PC-3 (cell line): ENCODE measurements at regions not wholly inside any gene's neighbourhood (a gene's known extent, or its start where the extent isn't known, plus 50 kb on each side); places are given as distances from the start of the nearest gene placed in this dataset.

Experiments used
- ATAC-seq: fragments of 200-7000 bp; cut with Tn5 transposase; 2 replicates; pipeline ENCODE4 v1.9.1; 2020; ENCODE audit warnings: mild to moderate bottlenecking, moderate library complexity
- BruUV-seq: library from RNA; stranded (reverse); fragments of 400-500 nt; replicated peaks from 2 replicates; lab custom pipeline; 2021; lab: Mats Ljungman, UMichigan
- CTCF ChIA-PET: fragments of 300-600 bp; sonication (Branson Sonifier 250); formaldehyde crosslinking; loops from one replicate; lab custom pipeline; 2022; ENCODE audit warnings: antibody characterized with exemption; lab: Charles Lee
- POLR2A ChIA-PET: fragments of 300-600 bp; sonication (Branson Sonifier 250); formaldehyde crosslinking; loops from one replicate; lab custom pipeline; 2022; ENCODE audit warnings: antibody characterized with exemption; ENCODE audit not compliant: unreplicated experiment; lab: Charles Lee
- DNase-seq: peaks from one replicate; pipeline ENCODE4 v3.0.0-alpha.2; 2015
- H2AFZ ChIP-seq: fragments of 300-600 bp; sonication (generic); 2 replicates; pipeline ENCODE4 v1.6.0; 2016; ENCODE audit warnings: antibody characterized with exemption, low read length
- H3F3A ChIP-seq: fragments of 300-600 bp; sonication (generic); one replicate; pipeline ENCODE4 v1.6.0; 2017; ENCODE audit warnings: antibody characterized with exemption, low read length, control low read depth, mild to moderate bottlenecking; ENCODE audit not compliant: unreplicated experiment
- H3K27ac ChIP-seq: fragments of 300-600 bp; sonication (generic); 2 replicates; pipeline ENCODE4 v1.5.1; 2016; ENCODE audit warnings: mild to moderate bottlenecking, low read length
- H3K27me3 ChIP-seq: fragments of 300-600 bp; sonication (generic); 2 replicates; pipeline ENCODE4 v1.6.1; 2016; ENCODE audit warnings: low read length, mixed read lengths
- H3K36me3 ChIP-seq: fragments of 300-600 bp; sonication (generic); 2 replicates; pipeline ENCODE4 v1.6.1; 2016; ENCODE audit warnings: low read depth, mixed run types, low read length, mixed read lengths
- H3K4me1 ChIP-seq: fragments of 300-600 bp; sonication (generic); 2 replicates; pipeline ENCODE4 v1.5.1; 2016; ENCODE audit warnings: low read length; ENCODE audit not compliant: insufficient read depth
- H3K4me2 ChIP-seq: fragments of 300-600 bp; sonication (generic); 2 replicates; pipeline ENCODE4 v1.6.0; 2016; ENCODE audit warnings: low read length
- H3K4me3 ChIP-seq: fragments of 300-600 bp; sonication (generic); 2 replicates; pipeline ENCODE4 v1.5.1; 2016; ENCODE audit warnings: mild to moderate bottlenecking, low read length, mixed read lengths
- H3K79me2 ChIP-seq: fragments of 300-600 bp; sonication (generic); 2 replicates; pipeline ENCODE4 v1.6.1; 2017; ENCODE audit warnings: low read length, mixed read lengths
- H3K9ac ChIP-seq: fragments of 300-600 bp; sonication (generic); 2 replicates; pipeline ENCODE4 v1.6.0; 2016; ENCODE audit warnings: mild to moderate bottlenecking, low read length
- H3K9me2 ChIP-seq: fragments of 300-600 bp; sonication (generic); replicated peaks from 2 replicates; pipeline ENCODE4 v1.6.1; 2016; ENCODE audit warnings: mixed run types, low read length, mixed read lengths
- H3K9me3 ChIP-seq: fragments of 300-600 bp; sonication (generic); 2 replicates; pipeline ENCODE4 v1.6.1; 2016; ENCODE audit warnings: low read length, mixed read lengths
- H4K20me1 ChIP-seq: fragments of 300-600 bp; sonication (generic); 2 replicates; pipeline ENCODE4 v1.6.1; 2016; ENCODE audit warnings: low read length, mixed read lengths
- CTCF ChIP-seq: fragments of 300-600 bp; sonication (generic); conservative IDR thresholded peaks from 2 replicates; pipeline ENCODE4 v1.5.1; 2017; ENCODE audit warnings: antibody characterized with exemption, low read depth, mild to moderate bottlenecking, low read length
- EZH2 ChIP-seq: fragments of 300-600 bp; sonication (generic); IDR thresholded peaks from one replicate; pipeline ENCODE4 v1.6.1; 2017; ENCODE audit warnings: antibody characterized with exemption, mild to moderate bottlenecking, low read length; ENCODE audit not compliant: unreplicated experiment
- EZH2phosphoT487 ChIP-seq: fragments of 300-600 bp; sonication (generic); IDR thresholded peaks from 2 replicates; pipeline ENCODE4 v1.6.1; 2018; ENCODE audit warnings: mild to moderate bottlenecking, antibody characterized with exemption, low read length, borderline replicate concordance
- intact Hi-C: fragments of 100-400 bp; cut with micrococcal nuclease; formaldehyde crosslinking; loops from 2 replicates; pipeline ENCODE4 v1.9.0; 2023

- peaks cover 12% of the 10 kb centered on the region for H3K27me3 ChIP-seq
- H3K4me1 ChIP-seq: peaks cover 12% of the 10 kb centered on the region
- H3K4me2 ChIP-seq: no peak overlapping the region
- no peak overlapping the region for H3K9ac ChIP-seq
- H2AFZ ChIP-seq: no peak overlapping the region
- intact Hi-C loops: no loop called here
- no peak overlapping the region for H3K27ac ChIP-seq
- BruUV-seq: no TSS peak
- H3K4me3 ChIP-seq: no peak overlapping the region
- no peaks in the 10 kb centered on the region for H3K9me2 ChIP-seq
- ATAC-seq (no peak), DNase-seq (no peak)
- ChIA-PET CTCF (no interaction called here), POLR2A (no interaction called here)
- H3K79me2 ChIP-seq: no peaks in the 10 kb centered on the region
- H4K20me1 ChIP-seq: no peaks in the 10 kb centered on the region
- H3K36me3 ChIP-seq: no peaks in the 10 kb centered on the region
- no peak for TF ChIP-seq EZH2phosphoT487
- TF ChIP-seq CTCF: no peak
- no peak for TF ChIP-seq EZH2
- no peaks in the 10 kb centered on the region for H3F3A ChIP-seq
- H3K9me3 ChIP-seq: no peaks in the 10 kb centered on the region
Measured at GRCh38 chr12:132426349-132427173, 63.4 kb upstream of the FBRSL1 start.

- DNase-seq (no peak), ATAC-seq (no peak)
- Histone ChIP-seq H3K9me2 (no peaks in the 10 kb centered on the region), H3K9me3 (no peaks in the 10 kb centered on the region), H3K79me2 (no peaks in the 10 kb centered on the region), H3K4me3 (no peak overlapping the region), H3K27ac (no peak overlapping the region), H3K27me3 (peaks cover 16% of the 10 kb centered on the region), H2AFZ (no peak overlapping the region), H3K4me1 (0 out of 2 replicates have a peak, but pooled peaks cover under 1% of the 10 kb centered on the region), H3K9ac (no peak overlapping the region), H3K4me2 (no peak overlapping the region), H4K20me1 (no peaks in the 10 kb centered on the region), H3K36me3 (no peaks in the 10 kb centered on the region), H3F3A (no peaks in the 10 kb centered on the region)
- ChIA-PET CTCF (no interaction called here), POLR2A (no interaction called here)
- intact Hi-C loops: no loop called here
- TF ChIP-seq EZH2: no peak
- no peak for TF ChIP-seq EZH2phosphoT487
- TF ChIP-seq CTCF: no peak
- BruUV-seq: no TSS peak
Measured at GRCh38 chr12:132424811-132425210, 65.1 kb upstream of the FBRSL1 start.
